ENCODE measurements at regions not wholly inside any gene's neighbourhood (a gene's known extent, or its start where the extent isn't known, plus 50 kb on each side); places are given as distances from the start of the nearest gene placed in this dataset.

GRCh38 chr20:57838670-57839151 is 128.9 kb upstream of the PMEPA1 start:
- DNase-seq = no peak

DNA sequence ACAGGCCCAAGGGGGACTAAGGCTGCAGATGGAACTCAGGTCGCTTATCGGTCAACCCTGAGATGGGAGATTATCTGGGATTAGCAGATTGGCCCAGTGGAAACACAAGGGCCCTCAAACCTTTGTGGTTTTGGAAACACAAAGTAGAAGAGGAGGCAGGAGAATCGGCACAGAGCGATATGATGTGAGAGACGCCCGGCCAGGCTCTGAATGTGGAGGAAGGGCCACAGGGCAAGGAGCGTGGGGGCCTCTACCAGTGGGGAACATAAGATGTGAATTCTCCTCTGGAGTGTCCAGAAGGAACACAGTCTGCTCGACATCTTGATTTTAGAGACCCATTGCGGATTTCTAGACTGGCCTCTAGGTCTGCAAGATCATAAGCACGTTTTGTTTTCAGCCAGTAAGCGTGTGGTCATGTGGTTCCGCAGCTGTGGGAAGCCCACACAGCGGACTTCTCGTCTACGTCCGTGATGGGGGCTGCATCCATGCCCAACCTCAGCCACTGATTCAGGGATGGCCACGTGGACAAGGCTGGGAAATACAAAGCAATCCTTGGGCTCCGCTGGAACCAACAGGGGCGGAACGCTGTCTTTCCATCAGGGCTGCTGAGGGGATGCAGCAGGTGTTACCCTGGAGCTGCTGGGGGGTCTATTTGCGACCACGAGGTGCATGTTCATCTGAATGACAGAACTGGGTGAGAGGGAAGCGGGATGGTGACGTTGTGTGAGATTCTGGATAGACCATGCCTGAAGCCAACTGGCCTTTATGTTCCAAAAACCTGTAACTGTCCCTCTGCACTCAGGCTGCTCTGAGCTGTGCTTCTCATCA is 127.6 kb upstream of the PMEPA1 start:
- no peak for DNase-seq

DNA sequence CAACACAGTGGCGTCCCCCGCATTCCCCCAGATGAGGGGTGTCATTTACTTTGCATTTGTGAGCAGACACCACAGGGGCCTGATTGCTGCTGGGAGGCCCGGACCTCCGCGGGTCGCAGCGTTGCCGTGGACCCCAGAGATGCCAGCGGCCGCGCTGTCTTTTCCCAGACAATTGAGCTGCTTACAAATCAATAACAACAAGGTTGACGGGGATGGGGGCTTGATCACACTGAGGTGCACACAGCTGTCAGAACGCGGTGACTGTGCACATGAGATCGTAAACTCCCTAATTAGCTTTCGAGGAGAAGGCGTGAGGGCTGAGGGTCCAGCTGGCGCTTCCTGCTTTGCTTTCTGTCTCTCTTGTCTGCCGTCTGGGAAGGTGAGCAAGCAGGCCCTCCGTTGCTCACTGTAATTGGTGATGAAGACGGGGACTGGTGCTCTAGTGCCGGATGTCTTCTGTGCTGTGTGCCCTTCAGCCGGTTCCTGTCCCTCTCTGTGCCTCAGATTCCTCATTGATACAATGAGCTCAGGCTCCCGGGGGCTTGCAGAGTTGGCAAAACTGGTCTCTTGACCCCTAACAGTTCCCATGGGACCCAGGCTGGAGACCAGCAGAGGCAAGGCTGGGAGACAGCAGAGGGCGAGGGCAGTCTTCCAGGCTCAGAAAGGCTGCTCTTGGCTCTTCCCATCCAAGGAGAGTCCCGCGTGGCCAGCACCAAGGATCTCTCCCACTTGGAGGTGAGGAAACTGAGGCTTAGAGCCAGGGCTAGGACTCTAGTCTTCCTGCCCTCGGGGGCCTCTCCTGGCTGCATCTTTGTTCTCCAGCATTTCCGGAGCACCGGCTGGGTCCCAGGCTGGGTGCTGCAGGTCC is 126.0 kb upstream of the PMEPA1 start:
- DNase-seq = no peak

- DNase-seq = no peak
Measured at GRCh38 chr20:57835074-57835452, 125.2 kb upstream of the PMEPA1 start.

DNA sequence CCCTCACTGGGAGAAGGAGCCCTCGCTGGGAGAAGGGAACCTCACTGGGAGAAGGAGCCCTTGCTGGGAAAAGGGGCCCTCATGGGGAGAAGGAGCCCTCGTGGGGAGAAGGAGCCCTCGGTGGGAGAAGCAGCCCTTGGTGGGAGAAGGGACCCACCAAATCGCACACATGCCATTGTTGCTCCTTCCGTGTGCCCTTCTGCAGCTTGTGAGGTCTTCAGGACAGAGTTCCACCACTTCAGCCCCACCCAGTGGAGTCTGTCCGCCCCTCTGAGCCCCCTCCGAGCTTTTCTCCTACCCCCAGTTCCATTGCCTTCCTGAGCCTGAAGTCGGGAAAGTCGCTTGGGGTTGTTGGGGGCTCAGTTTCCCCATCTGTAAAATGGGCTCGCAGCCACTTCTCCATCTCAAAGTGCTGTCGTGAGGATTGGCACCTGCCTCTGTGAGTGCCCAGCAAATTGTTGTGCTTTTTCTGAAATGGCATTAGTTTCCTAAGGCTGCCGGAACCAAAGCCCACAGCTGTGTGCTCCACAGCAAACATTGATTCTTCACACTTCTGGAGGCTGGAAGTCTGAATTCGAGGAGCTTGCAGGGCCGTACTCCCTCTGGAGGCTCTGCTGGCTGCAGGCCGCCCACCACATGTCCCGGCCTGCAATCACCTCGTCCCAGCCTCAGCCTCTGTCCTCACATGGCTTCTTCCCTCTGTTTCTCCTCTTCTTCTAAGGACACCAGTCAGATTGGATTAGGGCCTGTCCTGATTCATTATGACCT is 124.7 kb upstream of the PMEPA1 start:
- no peak for DNase-seq

- no peak for DNase-seq
Measured at GRCh38 chr20:57831993-57832585, 122.3 kb upstream of the PMEPA1 start.

GRCh38 chr20:57831326-57831992 is 121.6 kb upstream of the PMEPA1 start:
- no peak for DNase-seq

- DNase-seq = no peak
Measured at GRCh38 chr20:57830515-57830895, 120.7 kb upstream of the PMEPA1 start.

DNA sequence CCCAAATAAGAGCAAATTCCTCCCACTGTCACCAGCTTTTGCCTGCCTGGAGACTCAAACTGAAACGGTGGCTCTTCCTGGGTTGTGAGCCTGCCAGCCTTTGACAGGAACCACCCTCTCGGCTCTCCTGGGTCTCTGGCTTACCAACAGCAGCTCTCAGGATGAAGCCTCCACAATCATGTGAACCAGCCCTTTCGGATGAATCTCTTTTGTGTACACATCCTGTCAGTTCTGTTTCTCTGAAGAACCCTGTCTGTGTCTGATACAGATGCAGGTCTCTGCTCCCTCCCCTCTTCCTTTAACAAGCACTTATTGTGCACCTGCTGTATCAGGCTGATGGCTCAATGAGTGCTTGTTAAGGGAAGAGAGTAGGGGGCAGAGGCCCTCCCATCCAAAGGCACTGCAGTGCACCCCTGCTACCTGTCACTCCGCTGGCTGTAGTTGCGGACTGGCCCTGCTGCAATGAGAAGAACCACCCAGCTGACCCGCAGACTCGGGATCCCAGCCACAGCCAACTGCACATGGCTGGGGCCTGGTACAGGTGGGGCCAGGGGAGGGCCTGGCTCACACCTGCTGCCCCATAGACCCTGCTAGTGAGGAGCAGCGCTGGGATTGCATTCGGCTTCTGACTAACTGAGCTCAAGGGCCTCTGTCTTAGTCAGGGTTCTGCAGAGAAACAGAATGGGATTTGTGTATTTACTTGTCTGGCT is 120.1 kb upstream of the PMEPA1 start:
- no peak for DNase-seq

DNA sequence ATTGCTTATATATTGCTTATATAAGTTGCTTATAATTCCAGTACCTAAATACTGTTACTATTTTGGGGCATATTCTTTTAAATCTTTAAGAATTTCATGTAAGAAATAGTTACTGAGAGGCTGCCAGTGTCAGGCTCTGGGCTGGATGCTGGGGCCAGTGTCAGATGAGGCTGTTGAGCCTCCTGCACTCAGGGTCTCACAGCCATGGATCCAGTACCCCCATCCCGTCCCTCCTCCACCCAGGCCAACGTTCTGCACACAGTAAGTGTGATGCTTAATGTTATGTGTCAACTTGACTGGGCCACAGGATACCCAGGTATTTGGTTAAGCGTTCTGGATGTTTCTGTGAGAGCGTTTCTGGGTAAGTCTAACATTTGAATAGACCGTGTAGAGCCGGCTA is 119.5 kb upstream of the PMEPA1 start:
- DNase-seq = no peak

GRCh38 chr20:57828696-57829095 is 118.9 kb upstream of the PMEPA1 start:
- DNase-seq = no peak

DNA sequence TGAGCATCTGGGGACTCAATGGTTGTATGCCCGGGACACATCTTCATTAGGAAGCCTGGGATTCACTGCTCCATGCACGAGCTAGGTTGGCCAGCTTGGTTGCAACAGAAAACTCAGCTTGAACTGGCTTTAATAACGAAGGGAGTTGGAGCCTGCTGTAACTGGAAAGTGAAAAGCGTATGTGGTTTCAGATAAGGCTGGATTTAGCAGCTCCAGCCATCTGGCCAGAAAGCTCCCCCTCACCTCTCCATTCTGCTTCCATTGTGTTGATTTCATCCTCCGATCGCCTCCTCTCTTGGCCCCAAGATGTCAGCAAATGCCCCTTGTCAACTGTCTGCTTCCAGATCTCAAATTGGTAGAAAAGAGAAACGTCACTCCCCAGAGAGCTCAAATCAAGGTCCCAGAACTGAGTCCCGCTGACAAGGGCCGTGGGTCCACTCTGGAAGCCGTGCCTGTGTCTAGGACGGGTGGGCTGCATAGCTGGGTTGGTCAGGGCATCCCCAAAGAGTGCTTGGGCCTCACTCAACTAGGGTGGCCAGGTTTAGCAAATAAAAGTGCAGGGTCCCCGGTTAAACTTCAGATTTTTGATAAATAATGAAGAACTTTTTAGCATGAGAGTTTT is 117.0 kb upstream of the PMEPA1 start:
- DNase-seq = no peak

- no peak for DNase-seq
Measured at GRCh38 chr20:57824909-57825308, 115.1 kb upstream of the PMEPA1 start.

GRCh38 chr20:57821935-57822334 is 112.1 kb upstream of the PMEPA1 start:
- DNase-seq = no peak

DNA sequence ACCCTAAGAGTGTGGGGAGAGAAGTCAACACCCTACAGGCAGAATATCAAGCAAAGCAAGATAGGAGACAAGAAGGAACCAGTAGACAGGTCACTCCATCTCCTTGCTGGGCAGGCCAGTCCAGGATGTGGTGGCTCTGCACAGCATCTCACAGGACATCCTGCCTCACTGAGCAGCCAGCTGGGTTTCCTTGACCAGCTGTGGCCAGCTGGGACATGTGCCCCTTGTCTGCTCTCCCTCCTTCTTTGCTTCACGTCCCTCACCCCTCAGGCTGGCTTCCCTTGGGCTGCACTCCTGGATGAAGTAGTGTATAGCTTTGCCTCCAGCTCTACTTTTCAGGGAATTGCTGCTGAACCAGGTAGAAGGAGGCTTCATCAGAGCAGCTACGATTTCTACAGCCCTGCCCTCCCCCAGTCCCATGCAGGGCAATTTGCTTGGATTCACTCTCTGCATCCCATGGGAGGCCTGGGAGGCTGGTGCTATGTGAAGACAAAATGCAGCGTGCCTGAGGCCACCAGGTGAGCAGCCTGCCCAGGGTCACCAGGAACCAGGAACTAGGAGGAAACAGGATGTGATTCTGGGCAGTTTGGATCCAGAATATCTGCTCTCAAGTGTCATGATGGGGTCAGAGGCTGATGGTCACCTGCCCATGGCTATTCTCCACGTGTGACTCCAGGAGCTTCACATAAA is 110.0 kb upstream of the PMEPA1 start:
- DNase-seq = no peak

DNA sequence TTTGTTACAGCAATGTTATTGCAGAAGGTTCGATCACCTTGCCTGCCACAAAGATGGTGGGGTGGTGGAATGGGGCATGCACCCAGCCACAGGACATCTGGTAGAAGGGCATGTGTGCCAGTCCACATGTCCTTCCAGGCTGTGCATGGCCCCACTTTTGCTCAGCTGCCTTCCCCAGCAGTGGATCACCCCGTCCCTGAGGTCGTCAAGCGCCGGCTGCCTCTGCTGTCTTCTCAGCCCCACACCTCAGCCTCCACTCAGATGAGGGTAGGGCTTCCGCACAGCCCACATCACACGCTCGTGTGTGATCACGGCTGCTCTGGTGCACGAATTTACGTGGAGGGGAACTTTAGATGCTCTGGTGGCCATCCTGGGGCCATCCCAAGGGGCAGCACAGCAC is 109.5 kb upstream of the PMEPA1 start:
- no peak for DNase-seq

DNA sequence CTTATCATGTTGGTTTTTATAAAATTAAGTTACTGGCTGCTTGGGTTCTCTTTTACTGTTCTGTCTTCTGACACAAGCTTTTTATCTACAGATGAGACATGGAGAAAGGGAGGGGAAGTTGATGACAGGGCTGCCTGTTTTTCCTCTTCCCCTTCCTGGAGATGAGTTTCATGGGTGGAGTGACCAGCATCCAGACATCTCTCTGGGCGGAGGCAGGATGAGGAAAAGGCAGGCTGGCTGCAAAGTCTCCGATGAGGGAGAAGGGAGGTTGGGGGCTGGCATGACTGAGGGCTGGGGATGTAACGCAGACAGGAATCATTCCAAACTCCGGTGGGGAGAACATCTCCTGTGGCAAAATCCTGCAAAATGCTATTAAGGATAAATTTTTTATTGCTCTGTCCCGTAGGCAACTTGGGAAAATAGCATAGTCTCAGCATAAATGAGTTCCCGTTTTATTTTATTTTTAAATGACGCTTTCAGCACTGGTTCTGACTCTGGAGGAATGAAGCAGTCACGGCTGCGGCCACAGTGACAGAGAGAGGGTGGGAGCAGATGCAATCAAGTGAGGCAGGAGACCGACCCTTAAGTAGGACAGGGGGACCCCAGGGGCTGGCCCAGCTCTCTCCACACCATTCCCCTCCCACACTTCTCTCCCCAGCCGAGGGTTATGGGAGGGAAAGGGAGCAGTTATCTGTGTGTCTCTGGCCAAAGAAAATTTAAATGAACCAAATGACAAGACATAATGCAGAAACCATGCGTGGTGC is 108.8 kb upstream of the PMEPA1 start:
- no peak for DNase-seq

DNA sequence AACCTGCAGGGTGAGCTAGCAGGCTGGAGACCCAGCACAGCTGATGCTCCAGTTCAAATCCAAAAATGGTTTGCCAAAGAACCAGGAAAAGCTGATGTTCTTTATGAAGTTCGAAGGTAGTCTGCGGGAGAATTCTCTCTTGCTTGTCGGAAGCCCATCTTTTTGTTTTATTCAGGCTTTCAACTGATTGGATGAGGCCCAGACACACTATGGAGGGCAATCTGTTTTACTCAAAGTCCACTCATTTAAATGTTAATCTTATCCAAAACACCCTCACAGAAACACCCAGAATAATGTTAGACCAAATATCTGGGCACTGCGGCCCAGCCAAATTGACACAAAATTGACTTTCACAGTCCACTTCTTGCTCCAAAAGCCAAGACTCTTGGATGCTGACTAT is 105.6 kb upstream of the PMEPA1 start:
- no peak for DNase-seq

DNA sequence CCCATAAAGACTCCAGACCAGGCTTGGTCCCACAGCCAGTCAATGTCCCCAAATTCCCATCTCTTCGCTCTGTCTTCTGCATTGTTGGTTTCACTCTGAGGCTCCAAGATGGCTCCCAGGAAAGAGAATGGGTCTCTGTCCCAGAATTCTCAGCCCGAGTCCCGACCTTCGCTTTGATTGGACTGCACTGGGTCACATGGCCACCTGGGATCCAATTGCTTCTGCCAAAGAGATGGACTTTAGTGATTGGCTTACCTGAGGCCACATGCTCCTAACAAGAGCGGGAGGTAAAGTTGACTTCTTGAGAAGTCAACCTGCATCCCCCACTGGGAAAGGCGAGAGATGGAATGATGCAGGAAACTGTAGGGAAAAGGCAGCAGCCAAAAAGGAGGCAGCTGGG is 104.7 kb upstream of the PMEPA1 start:
- DNase-seq = no peak
